Right lobe of liver (tissue), 6 donors: ENCODE measurements at regions not wholly inside any gene's neighbourhood (a gene's known extent, or its start where the extent isn't known, plus 50 kb on each side); places are given as distances from the start of the nearest gene placed in this dataset.
A peak's percentile ranks its signal among the peaks of the same experiment; 100 is the strongest.

Experiments
- ATAC-seq, 4 donors: fragments of 200-7000 bp; cut with Tn5 transposase; one replicate each; pipeline ENCODE4 v1.9.1; 2020; ENCODE audit warnings: mild to moderate bottlenecking in 4 of 4, moderate library complexity in 4 of 4
- DNase-seq, 3 donors: peaks; one replicate each; pipeline ENCODE4 v3.0.0-alpha.2; 2020
- H3K27ac ChIP-seq, 3 donors: fragments of 200-600 bp; one replicate each; pipeline ENCODE4 v1.8.0; 2022
- H3K27me3 ChIP-seq, 2 donors: fragments of 200-600 bp; one replicate each; pipeline ENCODE4 v1.8.0; 2022
- H3K36me3 ChIP-seq, 4 donors: fragments of 200-600 bp; sonication (generic) in 1 of 4; one replicate each; pipeline versions ENCODE4 v1.5.1 to v1.8.0; 2017 to 2022; ENCODE audit warnings: control low read depth in 1 of 4
- H3K4me1 ChIP-seq, 4 donors: fragments of 200-600 bp; sonication (generic) in 1 of 4; one replicate each; pipeline versions ENCODE4 v1.5.1 to v1.8.0; 2017 to 2022; ENCODE audit warnings: control low read depth in 1 of 4
- H3K4me3 ChIP-seq, 3 donors: fragments of 200-600 bp; one replicate each; pipeline ENCODE4 v1.8.0; 2022
- H3K9me3 ChIP-seq, 4 donors: fragments of 200-600 bp; sonication (generic) in 1 of 4; one replicate each; pipeline versions ENCODE4 v1.5.1 to v1.8.0; 2017 to 2022; ENCODE audit warnings: control low read depth in 1 of 4
- POLR2A ChIP-seq: fragments of 450-650 bp; IDR thresholded peaks from one replicate; pipeline ENCODE4 v1.6.1; 2017; ENCODE audit warnings: antibody characterized with exemption, mild to moderate bottlenecking
- WGBS: methylation state at CpG from one replicate; pipeline ENCODE4 v1.1.6; 2018; ENCODE audit warnings: low coverage, low lambda C conversion rate; ENCODE audit not compliant: insufficient coverage; ENCODE audit errors: missing lambda C conversion rate; 5-methylcytosine and 5-hydroxymethylcytosine counted together
- intact Hi-C, 2 donors: fragments of 100-400 bp; cut with DNase I; formaldehyde crosslinking; loops; one replicate each; pipeline versions ENCODE4 v1.11.2 to v1.14.1; 2022
- TF ChIP-seq, protein P1 (sequence below), 4 donors: fragments of 200-600 bp in 3 of 4; fragments of 450-650 bp in 1 of 4; IDR thresholded peaks; one replicate each; pipeline versions ENCODE4 v1.5.1 to v1.8.0; 2016 to 2022; ENCODE audit warnings: antibody characterized with exemption in 4 of 4, mild to moderate bottlenecking in 2 of 4
- donor health status: DM: no; HTN: yes; CAD: no.
- donor health status: DM: no; HTN: no; CAD: no.
- donor health status: DM: no; HTN: no; CAD: no.
- donor health status: DM: no; HTN: yes; CAD: no.
- donor health status: DM: no; HTN: yes; CAD: no.

DNA sequence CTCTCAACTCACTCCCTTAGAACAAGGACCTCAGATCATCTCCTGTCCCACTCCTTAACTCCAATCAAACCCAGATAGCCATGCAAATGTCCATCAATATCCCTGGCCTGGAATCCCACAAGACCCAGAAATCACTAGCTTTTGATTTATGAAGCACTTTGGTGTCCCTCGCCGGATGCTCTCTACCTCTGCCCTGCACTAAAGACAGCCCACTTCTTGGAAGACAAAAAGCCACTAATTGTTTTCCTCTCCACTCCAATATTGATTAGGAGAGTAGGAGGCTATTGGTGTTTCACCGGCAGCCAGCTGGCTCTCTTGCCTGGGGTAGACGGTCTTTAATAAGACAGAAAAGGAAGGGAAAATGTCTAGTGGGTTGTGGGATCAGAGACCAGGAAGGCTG lies 221.2 kb downstream of the BUD13 start:
- ATAC-seq: no peak
- intact Hi-C loops: no loop called here
- 78% methylated on average over 4 of the region's 4 CpGs for WGBS

DNA sequence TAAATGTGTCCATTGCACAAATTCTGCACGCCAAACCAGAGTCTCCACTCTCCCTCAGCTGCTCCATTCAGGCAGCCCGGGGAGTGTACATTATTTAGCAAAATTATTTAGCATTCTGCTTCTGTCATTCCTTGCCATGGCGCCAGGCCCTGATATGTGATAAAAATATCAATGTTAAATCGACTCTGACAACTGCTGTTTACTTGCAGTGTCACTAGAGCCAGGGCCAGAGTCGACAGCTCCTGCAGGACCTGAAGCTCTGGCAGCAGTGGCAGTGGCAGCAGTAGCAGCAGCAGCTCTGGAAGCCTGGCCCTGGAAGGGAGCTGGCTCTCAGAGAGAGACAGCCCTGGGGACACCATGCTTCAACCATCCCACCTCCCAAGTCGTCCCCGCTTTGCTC lies 224.5 kb downstream of the BUD13 start:
- Histone ChIP-seq H3K27me3 (no peaks in the 10 kb centered on the region), H3K4me1 (no peaks in the 10 kb centered on the region), H3K36me3 (no peaks in the 10 kb centered on the region), H3K27ac (no peak overlapping the region), H3K9me3 (no peaks in the 10 kb centered on the region), H3K4me3 (no peak overlapping the region)
- ATAC-seq (no peak), DNase-seq (no peak)
- intact Hi-C loops: no loop called here
- TF ChIP-seq, protein P1, sequence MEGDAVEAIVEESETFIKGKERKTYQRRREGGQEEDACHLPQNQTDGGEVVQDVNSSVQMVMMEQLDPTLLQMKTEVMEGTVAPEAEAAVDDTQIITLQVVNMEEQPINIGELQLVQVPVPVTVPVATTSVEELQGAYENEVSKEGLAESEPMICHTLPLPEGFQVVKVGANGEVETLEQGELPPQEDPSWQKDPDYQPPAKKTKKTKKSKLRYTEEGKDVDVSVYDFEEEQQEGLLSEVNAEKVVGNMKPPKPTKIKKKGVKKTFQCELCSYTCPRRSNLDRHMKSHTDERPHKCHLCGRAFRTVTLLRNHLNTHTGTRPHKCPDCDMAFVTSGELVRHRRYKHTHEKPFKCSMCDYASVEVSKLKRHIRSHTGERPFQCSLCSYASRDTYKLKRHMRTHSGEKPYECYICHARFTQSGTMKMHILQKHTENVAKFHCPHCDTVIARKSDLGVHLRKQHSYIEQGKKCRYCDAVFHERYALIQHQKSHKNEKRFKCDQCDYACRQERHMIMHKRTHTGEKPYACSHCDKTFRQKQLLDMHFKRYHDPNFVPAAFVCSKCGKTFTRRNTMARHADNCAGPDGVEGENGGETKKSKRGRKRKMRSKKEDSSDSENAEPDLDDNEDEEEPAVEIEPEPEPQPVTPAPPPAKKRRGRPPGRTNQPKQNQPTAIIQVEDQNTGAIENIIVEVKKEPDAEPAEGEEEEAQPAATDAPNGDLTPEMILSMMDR (IDR thresholded peaks at IDR 0.05): no peak
- no peak for TF ChIP-seq POLR2A
- WGBS: 61% methylated on average over 7 of the region's 7 CpGs

More for the DNA sequence above, 221.2 kb downstream of the BUD13 start:
- no peaks in the 10 kb centered on the region for H3K4me1 ChIP-seq
- TF ChIP-seq, protein P1 (IDR thresholded peaks at IDR 0.05): no peak
- no peaks in the 10 kb centered on the region for H3K27me3 ChIP-seq
- no peak for DNase-seq
- H3K36me3 ChIP-seq: no peaks in the 10 kb centered on the region
- H3K27ac ChIP-seq: no peak overlapping the region
- no peak overlapping the region for H3K4me3 ChIP-seq
- no peaks in the 10 kb centered on the region for H3K9me3 ChIP-seq

DNA sequence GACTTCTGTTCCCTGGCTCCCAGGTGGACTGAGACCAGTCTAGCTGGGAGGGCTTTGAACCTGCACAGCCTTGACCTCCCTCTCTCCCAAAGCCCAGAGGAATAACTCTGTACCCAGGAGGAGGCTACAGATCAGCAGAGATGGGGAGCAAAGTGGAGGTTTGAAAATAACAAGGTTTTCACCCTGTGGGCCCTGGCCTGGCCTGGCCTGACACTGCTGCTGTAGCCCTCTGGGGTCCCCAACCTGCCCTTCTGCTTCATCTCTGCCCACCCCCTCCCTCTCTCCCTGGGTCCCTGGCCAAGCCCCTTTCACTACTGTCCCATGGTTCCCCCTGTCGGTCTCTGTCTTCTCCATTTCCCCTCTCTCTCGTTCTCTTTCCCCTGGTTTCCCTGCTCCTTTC lies 225.2 kb downstream of the BUD13 start:
- DNase-seq (no peak), ATAC-seq (no peak)
- WGBS: 50% methylated on average over 2 of the region's 2 CpGs
- intact Hi-C loops: no loop called here
- Histone ChIP-seq H3K9me3 (no peaks in the 10 kb centered on the region), H3K27me3 (no peaks in the 10 kb centered on the region), H3K27ac (no peak overlapping the region), H3K36me3 (no peaks in the 10 kb centered on the region), H3K4me3 (no peak overlapping the region), H3K4me1 (no peaks in the 10 kb centered on the region)
- TF ChIP-seq, protein P1 (IDR thresholded peaks at IDR 0.05): no peak
- TF ChIP-seq POLR2A: no peak

DNA sequence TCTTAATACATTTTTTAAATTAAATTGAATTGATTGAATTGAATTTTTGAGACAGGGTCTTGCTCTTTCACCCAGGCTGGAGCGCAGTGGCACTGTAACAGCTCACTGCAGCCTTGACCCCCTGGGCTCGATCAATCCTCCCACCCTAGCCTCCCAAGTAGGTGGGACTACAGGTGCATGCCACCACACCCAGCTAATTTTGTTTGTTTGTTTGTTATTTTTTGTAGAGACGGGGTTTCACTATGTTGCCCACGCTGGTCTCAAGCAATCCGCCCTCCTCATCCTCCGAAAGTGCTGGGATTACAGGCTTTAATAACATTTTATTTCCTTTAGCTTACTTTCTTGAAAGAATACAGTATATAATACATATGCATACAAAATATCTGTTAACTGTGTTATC lies 226.9 kb downstream of the BUD13 start:
- Histone ChIP-seq H3K4me3 (no peak overlapping the region), H3K9me3 (no peaks in the 10 kb centered on the region), H3K36me3 (no peaks in the 10 kb centered on the region), H3K27ac (no peak overlapping the region), H3K27me3 (no peaks in the 10 kb centered on the region), H3K4me1 (no peaks in the 10 kb centered on the region)
- TF ChIP-seq, protein P1 (IDR thresholded peaks at IDR 0.05): no peak
- no peak for TF ChIP-seq POLR2A
- 83% methylated on average over 6 of the region's 6 CpGs for WGBS
- ATAC-seq (no peak), DNase-seq (no peak)
- intact Hi-C loops: no loop called here

DNA sequence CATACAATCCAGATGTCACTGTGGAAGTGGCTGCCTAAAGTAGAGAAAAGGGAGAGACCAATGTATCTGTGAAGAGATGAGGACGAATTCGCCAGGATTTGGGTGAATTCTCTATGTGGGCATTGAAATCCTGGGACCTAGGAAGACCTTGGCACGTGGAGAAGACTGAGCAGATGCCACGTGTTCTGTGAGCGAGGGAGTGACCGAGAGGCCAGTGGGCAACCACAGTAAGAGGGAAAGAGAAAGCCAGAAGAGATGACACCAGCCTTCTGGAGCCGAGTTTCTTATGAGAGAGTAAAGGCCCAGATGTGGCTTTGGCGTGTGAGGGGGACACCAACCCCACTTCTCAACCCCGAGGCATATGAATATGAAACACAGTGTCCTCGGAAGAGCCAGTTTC lies 228.1 kb downstream of the BUD13 start:
- intact Hi-C loops: no loop called here
- no peak for ATAC-seq
- Histone ChIP-seq H3K9me3 (no peaks in the 10 kb centered on the region), H3K4me1 (no peaks in the 10 kb centered on the region), H3K27me3 (no peaks in the 10 kb centered on the region), H3K4me3 (no peak overlapping the region), H3K36me3 (no peaks in the 10 kb centered on the region), H3K27ac (no peak overlapping the region)
- peak in 1 of 3 donors; percentile 12 for DNase-seq
- WGBS: 74% methylated on average over 10 of the region's 10 CpGs
- TF ChIP-seq, protein P1 (IDR thresholded peaks at IDR 0.05): no peak
- no peak for TF ChIP-seq POLR2A
